WTC11 (cell line): ENCODE measurements at regions not wholly inside any gene's neighbourhood (a gene's known extent, or its start where the extent isn't known, plus 50 kb on each side); places are given as distances from the start of the nearest gene placed in this dataset.

ENCODE experiments used
- TF ChIP-seq, protein P1 (sequence below): fragments of 200-600 bp; IDR thresholded peaks from 2 replicates; pipeline ENCODE4 v1.8.0; 2022; ENCODE audit warnings: antibody characterized with exemption
- TF ChIP-seq, protein P2 (sequence below): sonication (generic); formaldehyde crosslinking; IDR thresholded peaks from 2 replicates; pipeline ENCODE4 v1.8.0; 2022; ENCODE audit warnings: mild to moderate bottlenecking, missing genetic modification reagents

DNA sequence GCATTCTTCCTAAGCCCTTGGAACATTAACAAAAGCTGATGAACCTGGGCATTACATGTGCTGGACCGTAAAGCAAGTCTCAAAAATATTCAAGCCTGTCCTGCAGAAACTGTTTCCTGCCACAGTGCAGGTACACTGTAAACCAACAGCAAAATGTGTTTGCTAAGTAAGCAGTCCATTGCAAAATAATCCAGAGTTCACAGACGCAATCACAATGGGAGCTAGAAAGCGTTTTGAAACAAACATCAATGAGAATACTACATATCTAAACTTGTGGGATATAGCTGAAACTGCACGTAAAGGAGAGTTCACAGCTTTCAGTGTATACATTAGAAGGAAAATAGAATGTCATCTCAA, 61.6 kb downstream of the RGS12 start:
- TF ChIP-seq, protein P1, sequence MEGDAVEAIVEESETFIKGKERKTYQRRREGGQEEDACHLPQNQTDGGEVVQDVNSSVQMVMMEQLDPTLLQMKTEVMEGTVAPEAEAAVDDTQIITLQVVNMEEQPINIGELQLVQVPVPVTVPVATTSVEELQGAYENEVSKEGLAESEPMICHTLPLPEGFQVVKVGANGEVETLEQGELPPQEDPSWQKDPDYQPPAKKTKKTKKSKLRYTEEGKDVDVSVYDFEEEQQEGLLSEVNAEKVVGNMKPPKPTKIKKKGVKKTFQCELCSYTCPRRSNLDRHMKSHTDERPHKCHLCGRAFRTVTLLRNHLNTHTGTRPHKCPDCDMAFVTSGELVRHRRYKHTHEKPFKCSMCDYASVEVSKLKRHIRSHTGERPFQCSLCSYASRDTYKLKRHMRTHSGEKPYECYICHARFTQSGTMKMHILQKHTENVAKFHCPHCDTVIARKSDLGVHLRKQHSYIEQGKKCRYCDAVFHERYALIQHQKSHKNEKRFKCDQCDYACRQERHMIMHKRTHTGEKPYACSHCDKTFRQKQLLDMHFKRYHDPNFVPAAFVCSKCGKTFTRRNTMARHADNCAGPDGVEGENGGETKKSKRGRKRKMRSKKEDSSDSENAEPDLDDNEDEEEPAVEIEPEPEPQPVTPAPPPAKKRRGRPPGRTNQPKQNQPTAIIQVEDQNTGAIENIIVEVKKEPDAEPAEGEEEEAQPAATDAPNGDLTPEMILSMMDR = no peak
- TF ChIP-seq, protein P2, sequence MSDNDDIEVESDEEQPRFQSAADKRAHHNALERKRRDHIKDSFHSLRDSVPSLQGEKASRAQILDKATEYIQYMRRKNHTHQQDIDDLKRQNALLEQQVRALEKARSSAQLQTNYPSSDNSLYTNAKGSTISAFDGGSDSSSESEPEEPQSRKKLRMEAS = no peak
